Loucy (cell line): ENCODE measurements at regions not wholly inside any gene's neighbourhood (a gene's known extent, or its start where the extent isn't known, plus 50 kb on each side); places are given as distances from the start of the nearest gene placed in this dataset.

Source experiments
- H2AFZ ChIP-seq: fragments of 200-600 bp; sonication (generic); 2 replicates; pipeline ENCODE4 v1.6.0; 2016; ENCODE audit warnings: antibody characterized with exemption, mild to moderate bottlenecking, low read length, moderate library complexity
- H3F3A ChIP-seq: fragments of 200-600 bp; 2 replicates; pipeline ENCODE4 v1.6.0; 2016; ENCODE audit warnings: antibody characterized with exemption, low read depth, mild to moderate bottlenecking
- H3K27me3 ChIP-seq: fragments of 200-600 bp; sonication (generic); 2 replicates; pipeline ENCODE4 v1.6.1; 2014; ENCODE audit warnings: low read length, mild to moderate bottlenecking; ENCODE audit not compliant: insufficient read depth, poor library complexity, severe bottlenecking
- H3K36me3 ChIP-seq: fragments of 200-600 bp; sonication (generic); 2 replicates; pipeline ENCODE4 v1.6.1; 2016; ENCODE audit warnings: low read length; ENCODE audit not compliant: insufficient read depth
- H3K4me1 ChIP-seq: fragments of 200-600 bp; sonication (generic); 2 replicates; pipeline ENCODE4 v1.5.1; 2014; ENCODE audit warnings: low read length, mild to moderate bottlenecking; ENCODE audit not compliant: insufficient read depth, poor library complexity, severe bottlenecking
- H3K4me2 ChIP-seq: fragments of 200-600 bp; sonication (generic); 2 replicates; pipeline ENCODE4 v1.6.0; 2014; ENCODE audit warnings: antibody characterized with exemption, low read length, low read depth, mild to moderate bottlenecking; ENCODE audit not compliant: poor library complexity, severe bottlenecking
- H3K4me3 ChIP-seq: fragments of 200-600 bp; sonication (generic); 2 replicates; pipeline ENCODE4 v1.5.1; 2014; ENCODE audit warnings: low read length, mild to moderate bottlenecking, mixed read lengths; ENCODE audit not compliant: poor library complexity, severe bottlenecking
- H3K79me2 ChIP-seq: fragments of 200-600 bp; sonication (generic); 2 replicates; pipeline ENCODE4 v1.6.1; 2014; ENCODE audit warnings: low read length; ENCODE audit not compliant: insufficient read depth
- H3K9ac ChIP-seq: fragments of 200-600 bp; sonication (generic); 2 replicates; pipeline ENCODE4 v1.6.0; 2014; ENCODE audit warnings: mild to moderate bottlenecking, low read depth, low read length, moderate library complexity; ENCODE audit not compliant: poor library complexity, severe bottlenecking
- H3K9me2 ChIP-seq: fragments of 200-600 bp; sonication (generic); replicated peaks from 2 replicates; pipeline ENCODE4 v1.6.1; 2016; ENCODE audit warnings: low read depth, low read length, mixed read lengths
- H3K9me3 ChIP-seq: fragments of 200-600 bp; sonication (generic); 2 replicates; pipeline ENCODE4 v1.6.1; 2014; ENCODE audit warnings: mild to moderate bottlenecking, antibody characterized with exemption, low read length, low read depth; ENCODE audit not compliant: insufficient read depth
- H4K20me1 ChIP-seq: fragments of 200-600 bp; sonication (generic); 2 replicates; pipeline ENCODE4 v1.6.0; 2014; ENCODE audit warnings: antibody characterized with exemption, low read length, mild to moderate bottlenecking; ENCODE audit not compliant: insufficient read depth, poor library complexity, severe bottlenecking
- EZH2phosphoT487 ChIP-seq: fragments of 200-600 bp; IDR thresholded peaks from 2 replicates; pipeline ENCODE4 v1.6.1; 2018; ENCODE audit warnings: antibody characterized with exemption, mild to moderate bottlenecking, moderate library complexity, borderline replicate concordance
- TF ChIP-seq, protein P1 (sequence below): fragments of 200-600 bp; sonication (generic); conservative IDR thresholded peaks from 2 replicates; pipeline ENCODE4 v1.5.1; 2014; ENCODE audit warnings: mild to moderate bottlenecking, antibody characterized with exemption, low read length

DNA sequence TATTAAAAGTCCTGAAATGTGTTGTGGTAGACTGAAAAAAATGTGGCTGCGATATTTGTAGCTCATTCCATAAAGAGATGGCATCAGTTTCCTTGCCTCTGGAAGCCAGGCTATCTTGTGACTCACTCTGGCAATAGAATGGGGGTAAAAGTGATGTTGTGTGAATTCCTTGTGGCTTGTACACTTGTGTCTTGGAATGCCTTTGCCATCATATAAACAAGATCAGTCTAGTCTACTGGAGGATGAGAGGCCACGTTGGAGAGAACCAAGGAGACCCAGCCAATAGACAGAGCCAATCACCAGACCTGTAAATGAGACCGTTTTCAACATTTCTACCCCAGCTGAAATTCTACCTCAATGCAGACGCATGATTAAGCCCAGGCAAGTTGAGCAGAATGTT is 254.1 kb downstream of the TRIB2 start:
- Histone ChIP-seq H3F3A (no peaks in the 10 kb centered on the region), H3K27me3 (no peaks in the 10 kb centered on the region), H3K79me2 (no peaks in the 10 kb centered on the region), H4K20me1 (no peaks in the 10 kb centered on the region), H3K4me3 (no peak overlapping the region), H3K9ac (no peak overlapping the region), H3K9me3 (no peaks in the 10 kb centered on the region), H3K9me2 (no peaks in the 10 kb centered on the region), H3K36me3 (no peaks in the 10 kb centered on the region), H3K4me2 (no peak overlapping the region), H3K4me1 (peaks cover under 1% of the 10 kb centered on the region), H2AFZ (no peak overlapping the region)
- TF ChIP-seq, protein P1, sequence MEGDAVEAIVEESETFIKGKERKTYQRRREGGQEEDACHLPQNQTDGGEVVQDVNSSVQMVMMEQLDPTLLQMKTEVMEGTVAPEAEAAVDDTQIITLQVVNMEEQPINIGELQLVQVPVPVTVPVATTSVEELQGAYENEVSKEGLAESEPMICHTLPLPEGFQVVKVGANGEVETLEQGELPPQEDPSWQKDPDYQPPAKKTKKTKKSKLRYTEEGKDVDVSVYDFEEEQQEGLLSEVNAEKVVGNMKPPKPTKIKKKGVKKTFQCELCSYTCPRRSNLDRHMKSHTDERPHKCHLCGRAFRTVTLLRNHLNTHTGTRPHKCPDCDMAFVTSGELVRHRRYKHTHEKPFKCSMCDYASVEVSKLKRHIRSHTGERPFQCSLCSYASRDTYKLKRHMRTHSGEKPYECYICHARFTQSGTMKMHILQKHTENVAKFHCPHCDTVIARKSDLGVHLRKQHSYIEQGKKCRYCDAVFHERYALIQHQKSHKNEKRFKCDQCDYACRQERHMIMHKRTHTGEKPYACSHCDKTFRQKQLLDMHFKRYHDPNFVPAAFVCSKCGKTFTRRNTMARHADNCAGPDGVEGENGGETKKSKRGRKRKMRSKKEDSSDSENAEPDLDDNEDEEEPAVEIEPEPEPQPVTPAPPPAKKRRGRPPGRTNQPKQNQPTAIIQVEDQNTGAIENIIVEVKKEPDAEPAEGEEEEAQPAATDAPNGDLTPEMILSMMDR = no peak
- TF ChIP-seq EZH2phosphoT487 = no peak

DNA sequence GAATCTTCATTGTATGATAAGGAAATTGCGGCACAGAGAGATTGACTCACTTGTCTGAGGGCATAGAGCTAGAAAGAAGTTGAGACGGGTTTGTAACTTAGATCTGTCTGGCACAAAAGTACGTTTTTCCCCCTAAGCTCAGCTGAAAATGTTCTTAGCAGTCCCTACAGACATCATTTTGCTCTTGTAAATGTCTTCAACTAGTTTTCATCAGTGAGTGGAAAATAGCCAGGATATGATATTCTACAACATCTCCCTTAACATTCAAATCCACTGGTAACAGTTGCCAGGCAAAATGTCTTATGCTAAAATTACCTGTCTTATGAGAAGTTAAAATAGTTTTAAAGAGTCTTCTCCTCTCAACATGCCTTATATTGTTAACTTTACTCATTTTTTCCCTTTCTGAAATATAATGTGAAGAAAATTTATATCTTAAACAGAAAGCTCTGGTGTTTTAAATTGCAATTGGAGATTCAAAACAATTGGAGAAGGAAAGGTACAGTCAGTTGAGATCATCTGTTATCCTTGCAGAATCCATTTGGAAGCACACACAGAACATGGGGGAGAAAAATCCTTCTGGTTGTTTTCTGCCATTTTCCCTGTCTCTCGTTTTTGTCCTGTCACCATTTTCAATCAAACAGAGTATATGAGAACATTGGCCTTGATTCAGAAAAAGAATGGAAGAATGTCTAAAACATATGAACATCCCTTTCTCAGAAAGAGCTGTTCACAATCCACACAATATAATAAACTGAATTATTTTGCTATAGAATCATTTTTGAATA is 255.0 kb downstream of the TRIB2 start:
- no peaks in the 10 kb centered on the region for H3K9me3 ChIP-seq
- H2AFZ ChIP-seq = no peak overlapping the region
- H4K20me1 ChIP-seq = no peaks in the 10 kb centered on the region
- H3K27me3 ChIP-seq = no peaks in the 10 kb centered on the region
- H3K4me3 ChIP-seq = no peak overlapping the region
- no peaks in the 10 kb centered on the region for H3F3A ChIP-seq
- no peaks in the 10 kb centered on the region for H3K36me3 ChIP-seq
- TF ChIP-seq, protein P1 = no peak
- no peak for TF ChIP-seq EZH2phosphoT487
- H3K4me2 ChIP-seq = no peak overlapping the region
- no peaks in the 10 kb centered on the region for H3K79me2 ChIP-seq
- H3K9me2 ChIP-seq = no peaks in the 10 kb centered on the region
- H3K9ac ChIP-seq = no peak overlapping the region
- no peaks in the 10 kb centered on the region for H3K4me1 ChIP-seq

DNA sequence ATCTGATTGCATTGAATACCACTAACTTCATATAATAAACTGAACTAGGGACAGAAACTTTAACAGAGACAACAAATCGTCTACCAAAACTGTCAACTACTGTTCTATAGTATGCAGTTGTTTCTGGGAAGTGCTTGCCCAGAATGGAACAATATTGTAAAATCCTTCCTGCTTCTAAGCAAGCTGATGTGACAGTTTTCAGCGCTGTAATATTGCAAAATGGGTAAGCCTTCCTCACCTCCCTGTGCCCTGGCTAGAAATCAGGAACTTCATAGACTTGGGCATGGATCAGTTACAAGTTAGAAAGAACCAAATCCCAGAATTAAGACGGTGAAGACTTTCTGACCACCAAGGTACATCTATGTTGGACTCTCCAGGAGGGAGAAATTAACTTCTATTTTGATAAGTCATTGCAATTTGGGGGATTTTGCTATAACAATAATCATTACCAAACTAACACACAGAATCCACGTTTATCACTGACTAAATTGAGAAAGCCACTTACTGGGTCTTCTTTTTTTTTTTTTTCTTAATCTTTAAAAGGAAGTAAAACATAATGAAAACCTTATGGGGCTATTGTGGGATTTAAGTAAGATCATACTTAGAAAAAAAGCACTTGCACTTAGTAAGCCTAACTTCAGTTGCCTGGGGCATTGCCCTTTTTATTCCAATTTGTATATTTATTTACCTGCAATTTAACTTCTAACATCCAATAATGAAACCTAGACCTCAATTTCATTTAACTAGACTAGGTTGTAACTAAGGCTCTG is 261.5 kb downstream of the TRIB2 start:
- H3K27me3 ChIP-seq = no peaks in the 10 kb centered on the region
- H3K4me3 ChIP-seq = no peak overlapping the region
- no peak overlapping the region for H2AFZ ChIP-seq
- no peaks in the 10 kb centered on the region for H4K20me1 ChIP-seq
- no peaks in the 10 kb centered on the region for H3K36me3 ChIP-seq
- no peaks in the 10 kb centered on the region for H3K9me2 ChIP-seq
- H3K79me2 ChIP-seq = no peaks in the 10 kb centered on the region
- no peak overlapping the region for H3K9ac ChIP-seq
- peaks cover 8% of the 10 kb centered on the region for H3K4me1 ChIP-seq
- TF ChIP-seq, protein P1 = no peak
- TF ChIP-seq EZH2phosphoT487 = no peak
- H3K4me2 ChIP-seq = no peak overlapping the region
- H3K9me3 ChIP-seq = no peaks in the 10 kb centered on the region
- H3F3A ChIP-seq = no peaks in the 10 kb centered on the region
